ENCODE measurements at regions not wholly inside any gene's neighbourhood (a gene's known extent, or its start where the extent isn't known, plus 50 kb on each side); places are given as distances from the start of the nearest gene placed in this dataset.
"Not testable (repeated sequence)": the region's sequence is repeated elsewhere in the genome, so short reads cannot be mapped to it uniquely, and the experiment has no call there.

DNA sequence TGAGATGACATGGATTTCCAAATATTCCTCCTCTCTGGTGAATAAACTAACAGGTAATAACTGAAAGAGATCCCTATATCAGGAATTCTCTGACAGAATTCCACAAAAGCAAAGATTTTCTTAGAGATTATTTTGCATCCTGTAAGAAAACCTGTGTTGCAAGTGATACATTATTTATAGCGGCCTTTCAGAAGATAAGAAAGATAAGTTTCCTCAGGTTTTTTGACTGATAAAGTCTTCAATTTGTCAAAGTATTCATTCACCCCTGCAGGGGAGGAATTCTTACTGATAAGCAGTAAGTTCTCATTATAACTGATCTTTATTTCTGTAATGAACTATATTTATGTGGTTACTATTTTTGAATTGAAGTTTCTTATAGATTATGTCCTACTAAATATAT lies 554.0 kb downstream of the ARL4A start:
- DNase-seq: no peak

DNA sequence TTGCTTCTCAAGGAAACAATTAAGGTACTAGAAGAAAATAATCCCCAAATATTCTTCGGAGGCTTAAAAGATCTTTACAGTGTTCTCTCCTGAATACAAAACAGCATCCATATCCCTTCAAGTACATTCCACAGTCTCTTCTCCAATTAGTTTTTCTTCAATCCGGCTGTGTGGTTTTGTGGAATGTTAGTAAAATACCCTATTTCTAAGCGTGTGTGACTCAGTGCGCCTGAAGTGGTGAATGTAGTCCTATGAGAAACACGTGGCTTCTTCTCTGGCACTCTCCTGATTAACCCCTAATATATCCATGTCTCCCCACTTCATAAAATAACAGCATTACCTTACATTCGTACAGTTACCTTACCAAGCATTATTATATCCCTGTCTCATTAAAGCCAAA lies 570.2 kb downstream of the ARL4A start:
- DNase-seq: no peak

DNA sequence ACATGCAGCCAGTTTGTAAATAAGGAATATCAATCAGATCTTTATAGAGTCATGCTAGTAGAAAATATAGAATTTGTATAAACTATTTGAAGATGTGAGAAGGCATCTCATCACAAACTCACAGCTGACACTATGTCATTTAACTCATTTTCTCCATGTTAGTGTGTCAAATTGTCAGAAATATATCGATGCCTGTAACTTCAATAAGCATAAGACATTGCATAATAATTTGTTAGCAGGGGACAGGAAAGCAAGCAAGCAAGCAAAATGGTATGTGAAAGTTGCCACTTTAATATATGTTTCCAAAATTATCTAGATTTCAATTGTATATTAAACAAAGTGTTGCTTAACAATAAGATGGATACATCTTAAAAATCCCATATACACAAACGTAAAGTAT lies 571.0 kb downstream of the ARL4A start:
- no peak for DNase-seq

DNA sequence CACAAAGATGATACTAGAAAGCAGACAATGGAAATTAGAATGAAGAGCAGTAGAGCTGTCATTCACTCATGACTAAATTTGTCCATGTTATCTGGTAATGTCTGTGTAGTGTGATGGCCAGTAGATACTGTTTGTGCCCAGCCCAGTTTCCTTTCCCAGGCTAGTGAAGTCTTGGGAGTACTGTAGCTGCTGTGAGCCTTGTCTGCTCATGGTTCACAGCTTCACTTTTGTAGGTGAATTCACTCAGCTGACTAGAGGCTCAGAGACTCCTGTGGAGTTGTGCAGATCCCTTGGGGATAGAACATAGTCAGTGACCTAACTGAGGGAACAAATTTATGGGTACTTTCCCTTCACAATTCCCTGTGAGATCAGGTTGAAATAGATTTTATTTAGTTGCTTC lies 572.5 kb downstream of the ARL4A start:
- DNase-seq: no peak

DNA sequence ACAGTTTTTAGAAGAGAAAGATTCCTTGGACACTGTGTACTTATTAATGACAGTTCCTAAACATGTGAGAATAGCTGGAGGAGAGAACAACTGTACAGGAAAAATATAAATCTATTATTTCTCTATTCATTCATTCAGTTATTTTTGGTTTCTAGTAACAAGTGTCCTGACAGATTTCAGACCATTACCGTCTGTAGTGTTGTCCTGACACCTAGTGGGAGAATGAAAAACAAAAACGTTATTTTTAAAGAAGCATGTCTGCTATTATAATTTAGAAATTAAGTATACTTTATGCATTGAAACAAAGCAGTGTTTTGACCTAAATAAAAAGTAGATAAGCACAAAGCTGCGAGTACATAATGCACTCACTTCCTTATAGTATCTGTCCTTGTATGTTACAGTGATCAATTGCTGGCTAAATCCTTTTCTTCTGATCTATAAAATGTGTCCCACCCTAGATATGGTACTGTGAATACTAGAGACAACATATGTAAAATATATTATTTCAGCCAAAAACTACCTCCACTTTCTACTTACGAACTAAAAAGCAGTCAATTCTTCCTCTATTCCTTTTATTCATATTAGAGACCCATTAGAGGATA lies 575.6 kb downstream of the ARL4A start:
- peak in 1 of 2 experiments; percentile 13 for DNase-seq

DNA sequence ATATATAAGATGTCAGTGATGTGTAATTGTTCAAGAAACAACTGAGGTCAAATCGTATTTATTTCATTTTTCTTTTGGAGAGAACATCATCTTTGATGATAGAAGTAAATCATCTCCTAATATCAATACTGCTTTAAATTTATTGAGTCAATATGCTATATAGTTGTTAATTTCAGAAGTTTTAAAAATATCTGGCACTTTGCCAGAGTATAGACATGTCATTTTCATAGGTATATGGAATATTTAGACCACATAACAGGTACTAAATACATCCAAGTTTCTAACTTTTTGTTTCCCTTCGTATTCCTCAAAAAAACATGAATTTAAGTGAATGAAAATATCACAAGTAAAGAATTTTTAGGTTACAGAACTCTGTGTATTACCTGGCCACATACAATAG lies 577.8 kb downstream of the ARL4A start:
- DNase-seq: no peak

DNA sequence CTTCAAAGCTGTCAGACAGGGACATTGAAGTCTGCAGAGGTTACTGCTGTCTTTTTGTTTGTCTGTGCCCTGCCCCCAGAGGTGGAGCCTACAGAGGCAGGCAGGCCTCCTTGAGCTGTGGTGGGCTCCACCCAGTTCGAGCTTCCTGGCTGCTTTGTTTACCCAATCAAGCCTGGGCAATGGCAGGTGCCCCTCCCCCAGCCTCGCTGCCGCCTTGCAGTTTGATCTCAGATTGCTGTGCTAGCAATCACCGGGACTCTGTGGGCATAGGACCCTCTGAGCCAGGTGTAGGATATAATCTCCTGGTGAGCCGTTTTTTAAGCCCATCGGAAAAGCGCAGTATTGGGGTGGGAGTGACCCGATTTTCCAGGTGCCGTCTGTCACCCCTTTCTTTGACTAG lies 586.8 kb downstream of the ARL4A start:
- DNase-seq: not testable (repeated sequence)

DNA sequence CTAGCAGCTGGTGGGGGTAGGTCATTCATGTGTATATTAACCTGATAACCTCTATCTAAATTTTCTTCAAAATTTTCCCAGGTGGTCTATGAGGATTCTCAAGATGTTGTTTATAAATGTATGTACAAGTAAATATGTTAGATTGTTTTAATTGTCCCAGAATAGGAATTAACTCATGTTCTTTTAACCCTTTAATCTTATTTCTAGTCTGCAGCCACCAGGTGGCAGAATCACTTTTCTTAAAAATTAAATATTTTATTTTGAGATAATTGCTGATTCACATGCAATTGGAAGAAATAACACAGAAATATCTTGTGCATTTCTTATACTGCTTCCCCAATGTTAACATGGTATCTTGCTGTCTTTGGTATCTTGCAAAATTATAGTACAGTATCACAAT lies 589.5 kb downstream of the ARL4A start:
- DNase-seq: no peak

DNA sequence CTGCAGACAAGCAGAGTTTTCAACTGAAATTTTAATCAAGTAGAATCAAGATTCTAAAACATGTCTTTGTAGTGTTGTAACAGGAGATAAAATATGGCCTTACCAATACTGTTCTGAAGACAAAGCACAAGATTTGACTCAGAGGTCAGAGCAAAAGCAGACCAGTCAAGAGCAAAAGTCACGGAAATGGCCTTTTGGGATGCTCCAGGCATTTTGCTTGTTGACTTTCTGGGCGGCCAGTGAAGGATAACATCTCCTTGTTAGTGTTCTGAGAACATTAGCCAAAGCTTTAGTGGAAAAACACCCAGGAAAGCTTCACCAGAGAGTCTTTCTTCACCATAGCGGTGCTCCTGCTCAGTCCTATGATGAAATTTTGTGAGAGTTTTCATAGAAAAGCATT lies 590.6 kb downstream of the ARL4A start:
- DNase-seq: no peak

DNA sequence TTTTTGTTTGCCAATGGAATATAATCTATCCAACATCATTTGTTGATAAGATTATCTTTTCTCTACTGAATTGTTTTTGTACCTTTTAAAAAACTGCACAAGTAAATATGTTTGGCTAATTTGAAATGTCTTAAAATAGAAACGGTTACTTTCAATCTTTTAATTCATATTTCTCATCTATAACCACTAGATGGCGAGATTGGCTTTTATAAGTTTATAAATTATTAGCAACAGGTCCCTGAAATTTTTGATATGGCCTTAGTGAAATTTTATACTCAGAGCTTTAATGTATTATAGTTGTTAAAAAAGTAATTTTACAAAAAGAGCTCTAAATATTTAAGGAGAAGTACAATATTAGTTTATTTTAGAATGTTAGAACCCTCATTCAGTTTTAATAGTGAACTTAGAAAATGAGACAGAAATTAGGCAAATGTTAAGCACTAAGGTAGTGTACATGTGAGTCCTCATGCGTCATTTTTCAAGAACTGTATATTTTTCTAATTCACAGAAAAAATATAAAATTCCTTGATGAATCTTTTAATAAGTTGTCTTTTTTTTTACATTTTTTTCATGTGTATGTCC lies 592.5 kb downstream of the ARL4A start:
- DNase-seq: no peak

DNA sequence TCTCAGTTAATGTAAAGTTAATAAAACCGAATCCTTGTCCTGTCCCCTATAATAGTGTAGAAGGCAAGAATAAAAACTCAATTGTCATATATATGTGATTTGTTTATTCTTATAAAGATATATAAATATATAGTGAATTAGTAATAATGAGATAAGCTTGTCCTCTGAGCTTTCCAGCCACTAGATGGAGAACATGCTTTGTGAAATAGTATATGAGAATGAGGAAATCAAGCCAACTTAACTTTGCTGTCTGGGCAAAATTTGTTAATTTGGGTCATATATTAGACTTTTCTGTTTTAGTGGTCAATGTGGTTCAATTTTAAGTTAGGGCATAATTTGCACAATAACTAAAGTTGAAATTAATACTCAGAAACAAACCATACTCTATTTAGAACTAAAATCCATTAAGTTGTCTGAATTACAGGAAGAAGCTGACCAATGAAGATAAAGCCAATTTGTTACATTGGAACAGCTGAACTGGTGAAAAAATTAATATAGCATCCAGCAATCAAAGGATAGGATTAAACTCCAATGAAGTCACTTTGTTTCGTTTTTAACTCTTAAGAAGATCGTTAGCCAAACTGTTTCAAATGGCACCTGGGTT lies 595.0 kb downstream of the ARL4A start:
- DNase-seq: no peak

DNA sequence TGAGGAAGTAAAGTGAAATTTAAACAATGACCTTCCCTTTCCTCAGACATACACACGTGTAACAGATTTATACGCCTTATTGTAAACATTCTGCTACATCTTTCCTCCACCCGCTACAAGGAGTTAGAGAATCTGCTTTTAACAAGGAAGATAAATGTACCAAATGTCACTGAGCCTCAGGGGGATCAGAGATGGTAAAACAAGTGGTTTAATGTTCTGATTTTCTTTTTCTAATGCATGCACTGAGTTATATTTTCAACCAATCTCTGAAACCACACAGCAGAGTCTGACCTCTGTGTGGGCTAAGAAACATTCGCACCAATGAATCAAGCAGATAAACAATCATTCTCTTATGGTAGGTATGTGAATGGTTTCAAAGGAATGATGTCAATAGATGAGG lies 599.5 kb downstream of the ARL4A start:
- DNase-seq: no peak

DNA sequence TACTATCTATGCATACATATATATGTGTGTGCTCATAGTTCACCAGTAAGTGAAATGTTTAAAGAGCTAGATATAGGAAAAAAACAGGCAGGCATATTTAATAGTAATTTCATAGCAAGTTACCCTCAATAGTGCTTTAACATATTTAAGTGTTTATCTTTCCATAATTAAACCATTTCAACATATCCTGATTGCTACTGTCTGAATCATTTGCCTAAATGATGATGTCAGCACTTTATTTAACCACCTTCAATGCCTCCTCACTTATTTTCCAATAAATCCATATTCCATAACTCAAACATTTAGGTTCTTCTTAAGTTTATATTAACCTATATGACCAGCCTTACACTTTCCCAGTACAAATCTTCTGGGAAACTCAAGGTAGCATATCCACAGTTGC lies 601.1 kb downstream of the ARL4A start:
- DNase-seq: no peak

DNA sequence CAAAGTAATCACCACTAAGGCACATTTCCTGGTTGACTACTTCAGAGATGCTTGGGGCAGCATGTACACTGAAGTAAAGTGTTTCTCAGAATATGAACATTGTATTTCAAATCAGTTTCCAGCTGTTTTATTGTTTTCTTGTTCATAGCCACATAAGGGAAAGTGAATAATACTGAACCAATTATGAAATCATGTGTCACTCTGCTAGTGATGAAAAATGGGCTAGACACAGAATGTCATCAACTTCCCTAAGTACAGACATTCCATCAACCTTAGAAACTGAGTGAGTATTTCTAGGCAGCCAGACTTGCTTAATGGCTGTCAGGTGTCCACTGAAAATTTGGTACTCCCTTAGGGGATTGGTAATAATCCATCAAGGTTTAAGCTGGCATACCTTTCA lies 603.5 kb downstream of the ARL4A start:
- no peak for DNase-seq

DNA sequence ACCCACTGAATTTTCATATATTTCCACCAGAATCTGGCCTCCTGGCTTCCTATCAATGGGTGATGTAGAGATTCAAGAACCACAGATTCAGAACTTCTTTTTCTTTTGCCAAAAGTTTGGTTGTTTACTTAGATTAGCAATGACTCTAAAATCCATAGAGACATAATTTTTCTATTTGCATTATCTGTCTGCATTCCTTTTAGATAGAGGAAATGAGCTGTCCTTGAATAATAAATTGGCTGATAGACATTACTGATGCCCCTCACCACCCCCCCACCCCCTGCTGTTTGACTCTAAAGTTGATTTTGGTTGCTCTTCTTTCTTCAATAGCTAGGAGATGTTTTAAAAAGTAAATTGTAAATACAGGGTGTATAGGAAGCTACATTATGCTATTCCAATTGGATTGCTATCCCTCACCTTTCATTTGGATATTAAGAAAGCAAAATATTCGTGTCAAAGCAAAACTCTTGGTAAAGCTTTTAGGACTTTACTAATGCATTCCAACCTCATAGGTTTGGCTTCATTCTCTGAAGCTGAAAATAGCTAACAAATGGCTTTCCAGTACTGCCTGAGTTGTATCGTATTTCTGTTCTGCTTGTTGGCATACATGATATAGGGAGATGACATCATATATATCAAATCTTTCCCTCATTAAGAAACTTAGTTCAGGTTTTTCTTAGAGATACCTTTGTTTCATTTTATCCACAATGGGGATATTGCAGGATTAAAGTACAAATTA lies 606.0 kb downstream of the ARL4A start:
- no peak for DNase-seq

DNA sequence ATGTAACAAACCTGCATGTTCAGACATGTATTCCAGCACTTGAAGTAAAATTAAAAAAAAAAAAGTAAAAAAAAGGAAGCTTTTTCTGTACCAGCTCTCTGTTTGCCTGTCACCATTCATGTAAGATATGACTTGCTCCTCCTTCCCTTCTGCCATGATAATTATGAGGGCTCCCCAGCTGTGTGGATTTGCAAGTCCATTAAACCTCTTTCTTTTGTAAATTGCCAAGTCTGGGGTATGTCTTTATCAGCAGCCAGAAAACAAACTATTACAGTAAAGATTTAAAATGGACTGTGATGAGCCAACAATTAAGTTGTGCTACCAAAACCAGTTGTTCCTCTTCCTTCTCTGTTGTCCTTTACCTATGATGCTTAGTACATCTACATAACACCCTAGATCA lies 619.6 kb downstream of the ARL4A start:
- DNase-seq: no peak

DNA sequence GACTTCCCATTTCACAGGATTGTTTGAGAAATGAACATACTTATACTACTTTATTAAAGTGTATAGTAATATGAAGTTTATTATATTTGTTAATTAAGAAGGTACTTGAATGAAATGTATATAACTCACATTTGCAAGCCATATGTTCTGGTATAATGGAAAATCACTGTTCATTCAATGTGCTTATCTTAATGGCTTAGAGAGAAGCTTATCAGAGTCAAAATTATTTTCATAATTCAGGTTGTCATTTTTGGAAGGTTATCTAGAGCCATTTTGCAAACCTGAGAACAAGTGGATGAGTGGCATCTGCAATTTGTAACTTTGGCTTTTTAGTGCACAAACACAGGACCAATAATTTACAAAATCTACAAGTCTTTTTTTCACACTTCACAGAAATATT lies 621.0 kb downstream of the ARL4A start:
- no peak for DNase-seq

DNA sequence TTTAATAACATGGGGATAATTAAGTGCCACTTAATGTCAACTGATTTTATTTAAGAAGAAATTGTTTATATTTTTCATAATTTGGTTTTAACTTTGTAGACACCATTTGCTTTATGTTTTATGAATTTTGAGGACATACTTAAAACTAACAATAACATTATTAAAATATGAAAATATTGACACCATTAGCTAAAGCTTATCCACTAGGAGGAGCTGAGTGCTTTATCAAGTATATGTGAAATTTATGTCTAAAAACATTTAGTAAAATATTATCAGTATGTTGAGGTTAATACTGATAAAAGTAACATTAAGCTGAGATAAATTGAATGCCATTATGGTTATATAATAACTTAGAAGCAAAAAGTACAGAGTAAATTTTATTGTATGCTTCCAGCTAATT lies 622.1 kb downstream of the ARL4A start:
- DNase-seq: no peak

DNA sequence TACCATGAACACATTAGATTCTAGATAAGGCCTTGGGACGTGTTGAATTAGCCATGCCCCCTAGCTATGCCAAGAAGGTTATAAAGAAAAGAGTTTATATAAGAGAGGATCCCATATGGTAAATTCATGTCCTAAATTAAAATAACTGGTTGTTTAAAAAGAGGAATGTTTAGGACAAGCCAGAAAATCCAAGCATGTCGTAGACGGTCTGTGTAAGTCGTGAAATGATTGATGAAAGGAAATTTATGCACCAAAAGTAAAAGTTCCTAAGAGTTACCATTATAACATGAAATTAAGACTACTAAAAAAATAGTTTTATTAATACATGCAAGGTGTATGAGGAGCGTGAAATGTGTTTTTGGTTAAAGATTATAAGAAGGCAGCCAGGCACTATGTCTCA lies 624.9 kb downstream of the ARL4A start:
- no peak for DNase-seq

DNA sequence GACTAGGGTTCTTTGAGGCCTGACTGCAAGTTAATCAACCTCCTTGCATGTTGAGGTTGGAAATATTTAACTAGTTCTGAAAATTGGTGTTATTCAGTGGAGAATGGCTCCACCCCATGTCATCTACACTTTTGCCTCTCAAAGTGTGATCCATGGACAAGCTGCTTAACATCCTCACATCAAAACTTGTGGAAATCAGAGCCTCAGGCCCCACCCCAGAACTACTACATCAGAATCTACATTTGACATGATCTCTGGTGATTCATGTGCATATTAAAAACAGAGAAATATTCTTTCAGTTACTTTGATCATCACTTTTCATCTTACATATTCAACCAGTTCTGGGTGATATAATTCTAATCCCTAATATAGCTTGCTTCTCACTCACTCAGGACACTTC lies 632.9 kb downstream of the ARL4A start:
- no peak for DNase-seq

DNA sequence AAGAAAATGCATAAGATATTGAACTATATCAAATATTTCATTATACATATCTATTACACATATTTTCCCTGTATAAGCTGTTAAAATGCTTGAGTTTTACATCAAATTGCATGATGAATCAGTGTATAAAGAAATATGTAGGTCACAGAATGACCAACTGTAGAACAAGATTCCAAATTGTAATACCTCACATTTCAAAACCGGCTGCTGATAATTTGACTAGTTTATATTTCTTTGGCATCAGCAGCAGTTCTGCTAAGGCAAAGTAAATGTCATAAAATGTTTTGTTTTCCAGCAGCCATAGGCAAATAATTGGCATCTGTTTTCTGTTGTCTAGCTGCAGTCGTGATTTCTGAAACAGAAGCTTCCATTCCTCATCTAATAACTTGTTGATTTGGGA lies 633.9 kb downstream of the ARL4A start:
- no peak for DNase-seq

DNA sequence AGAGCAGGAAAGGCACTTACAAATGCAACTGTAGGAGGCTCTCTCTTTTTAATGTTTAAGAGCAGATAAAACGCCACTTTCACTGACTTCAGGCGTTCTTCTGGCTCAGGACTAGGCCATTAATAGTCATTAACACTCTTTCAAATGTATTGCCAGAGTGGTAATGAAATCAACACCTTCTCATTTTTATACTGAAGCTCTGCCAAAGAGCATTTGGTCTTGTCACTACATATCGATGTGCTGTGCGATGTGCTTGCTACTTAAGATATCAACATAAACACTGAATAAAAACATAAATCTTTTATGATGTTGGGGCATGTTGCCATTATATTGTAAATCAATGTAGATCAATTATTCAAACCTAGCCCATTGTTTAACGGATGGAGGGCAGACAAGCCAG lies 634.7 kb downstream of the ARL4A start:
- DNase-seq: no peak

DNA sequence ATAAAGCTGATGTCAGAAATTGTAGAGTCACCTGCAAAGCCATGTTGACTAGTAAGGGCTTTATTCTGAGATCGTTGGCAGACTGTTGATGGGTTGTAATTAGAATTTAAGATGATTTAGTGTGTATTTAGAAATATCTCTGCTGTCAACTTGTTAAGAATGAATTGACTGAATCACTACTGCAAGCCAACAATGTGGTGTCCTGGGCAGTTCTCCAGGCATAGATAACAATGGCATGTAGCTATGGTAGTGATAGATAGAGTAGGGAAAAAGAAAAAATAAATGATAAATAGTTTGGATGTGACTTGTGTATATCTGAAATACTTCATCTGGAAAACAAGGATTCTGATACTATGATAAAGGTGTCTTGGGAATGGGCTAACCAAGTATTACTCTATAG lies 640.2 kb downstream of the ARL4A start:
- DNase-seq: no peak

DNA sequence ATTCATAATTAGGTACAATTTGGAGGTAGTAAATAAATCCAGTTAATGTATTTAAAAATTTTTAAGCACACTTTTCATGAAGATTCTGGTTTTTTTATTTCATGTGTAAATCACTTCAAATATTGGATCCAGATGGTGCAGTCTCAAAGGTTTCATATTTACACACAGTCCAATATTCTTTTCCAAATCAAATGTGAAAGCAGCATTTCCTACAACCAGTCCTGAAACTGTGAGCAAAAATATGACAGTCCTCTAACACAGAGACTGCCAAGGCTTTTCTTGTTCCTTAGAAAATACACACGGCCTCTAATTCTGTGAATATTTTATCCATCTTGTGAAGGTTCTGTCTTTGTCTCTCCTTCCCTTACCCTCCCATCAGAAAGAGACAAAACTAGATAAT lies 645.9 kb downstream of the ARL4A start:
- no peak for DNase-seq

Measured in NCI-H187 (cell line).